ENCODE measurements at regions not wholly inside any gene's neighbourhood (a gene's known extent, or its start where the extent isn't known, plus 50 kb on each side); places are given as distances from the start of the nearest gene placed in this dataset.

GRCh38 chr2:83725735-83726134, 733.3 kb downstream of the SUCLG1 start:
- Mint-ChIP-seq H3K36me3 (no peaks in the 10 kb centered on the region), H3K9me3 (peaks cover 1 to 4% (median 2%) of the 10 kb centered on the region in 3 donors), H3K4me1 (no peaks in the 10 kb centered on the region), H3K4me3 (no peak overlapping the region), H3K27me3 (no peaks in the 10 kb centered on the region), H3K27ac (no peak overlapping the region)

- no peak overlapping the region for H3K27ac Mint-ChIP-seq
- H3K4me1 Mint-ChIP-seq = no peaks in the 10 kb centered on the region
- no peak overlapping the region for H3K4me3 Mint-ChIP-seq
- no peaks in the 10 kb centered on the region for H3K36me3 Mint-ChIP-seq
- H3K9me3 Mint-ChIP-seq = peaks cover 1 to 16% (median 1%) of the 10 kb centered on the region in 3 donors
- H3K27me3 Mint-ChIP-seq = no peaks in the 10 kb centered on the region
Measured at GRCh38 chr2:83705146-83705545, 753.9 kb downstream of the SUCLG1 start.

- no peak overlapping the region for H3K4me3 Mint-ChIP-seq
- no peak overlapping the region for H3K27ac Mint-ChIP-seq
- no peaks in the 10 kb centered on the region for H3K4me1 Mint-ChIP-seq
- H3K9me3 Mint-ChIP-seq = peaks cover 1 to 19% (median 1%) of the 10 kb centered on the region in 3 donors
- no peaks in the 10 kb centered on the region for H3K36me3 Mint-ChIP-seq
- H3K27me3 Mint-ChIP-seq = no peaks in the 10 kb centered on the region
Measured at GRCh38 chr2:83703598-83703997, 755.5 kb downstream of the SUCLG1 start.

- H3K27ac Mint-ChIP-seq = no peak overlapping the region
- H3K4me1 Mint-ChIP-seq = no peaks in the 10 kb centered on the region
- H3K36me3 Mint-ChIP-seq = no peaks in the 10 kb centered on the region
- H3K4me3 Mint-ChIP-seq = no peak overlapping the region
- H3K27me3 Mint-ChIP-seq = no peaks in the 10 kb centered on the region
- peaks cover 2 to 20% (median 8%) of the 10 kb centered on the region in 3 donors for H3K9me3 Mint-ChIP-seq
Measured at GRCh38 chr2:83696838-83697237, 762.2 kb downstream of the SUCLG1 start.

GRCh38 chr2:83695530-83695929, 763.5 kb downstream of the SUCLG1 start:
- Mint-ChIP-seq H3K4me3 (no peak overlapping the region), H3K36me3 (no peaks in the 10 kb centered on the region), H3K9me3 (peaks cover 2 to 14% (median 8%) of the 10 kb centered on the region in 3 donors), H3K27ac (no peak overlapping the region), H3K27me3 (no peaks in the 10 kb centered on the region), H3K4me1 (no peaks in the 10 kb centered on the region)

- Mint-ChIP-seq H3K4me1 (no peaks in the 10 kb centered on the region), H3K4me3 (no peak overlapping the region), H3K27me3 (no peaks in the 10 kb centered on the region), H3K36me3 (no peaks in the 10 kb centered on the region), H3K9me3 (peaks cover 2 to 12% (median 8%) of the 10 kb centered on the region in 3 donors), H3K27ac (no peak overlapping the region)
Measured at GRCh38 chr2:83695037-83695436, 764.0 kb downstream of the SUCLG1 start.

GRCh38 chr2:83689402-83689801, 769.7 kb downstream of the SUCLG1 start:
- H3K4me3 Mint-ChIP-seq = no peak overlapping the region
- H3K27me3 Mint-ChIP-seq = no peaks in the 10 kb centered on the region
- no peak overlapping the region for H3K27ac Mint-ChIP-seq
- no peaks in the 10 kb centered on the region for H3K4me1 Mint-ChIP-seq
- peaks cover 2 to 6% (median 2%) of the 10 kb centered on the region in 3 donors for H3K9me3 Mint-ChIP-seq
- H3K36me3 Mint-ChIP-seq = peaks cover 2% of the 10 kb centered on the region

GRCh38 chr2:83686863-83687262, 772.2 kb downstream of the SUCLG1 start:
- Mint-ChIP-seq H3K9me3 (peaks cover 0 to 5% (median 2%) of the 10 kb centered on the region in 3 donors), H3K27ac (no peak overlapping the region), H3K4me1 (no peaks in the 10 kb centered on the region), H3K4me3 (no peak overlapping the region), H3K27me3 (no peaks in the 10 kb centered on the region), H3K36me3 (peaks cover 2% of the 10 kb centered on the region)

- H3K36me3 Mint-ChIP-seq = no peaks in the 10 kb centered on the region
- no peak overlapping the region for H3K4me3 Mint-ChIP-seq
- no peak overlapping the region for H3K27ac Mint-ChIP-seq
- H3K27me3 Mint-ChIP-seq = no peaks in the 10 kb centered on the region
- peaks cover 8 to 34% (median 14%) of the 10 kb centered on the region in 3 donors for H3K9me3 Mint-ChIP-seq
- no peaks in the 10 kb centered on the region for H3K4me1 Mint-ChIP-seq
Measured at GRCh38 chr2:83674050-83674449, 785.0 kb downstream of the SUCLG1 start.

GRCh38 chr2:83665894-83666293, 793.2 kb downstream of the SUCLG1 start:
- no peaks in the 10 kb centered on the region for H3K4me1 Mint-ChIP-seq
- no peak overlapping the region for H3K4me3 Mint-ChIP-seq
- H3K9me3 Mint-ChIP-seq = peaks cover under 1 to 11% (median 2%) of the 10 kb centered on the region in 3 donors
- H3K27ac Mint-ChIP-seq = no peak overlapping the region
- no peaks in the 10 kb centered on the region for H3K27me3 Mint-ChIP-seq
- no peaks in the 10 kb centered on the region for H3K36me3 Mint-ChIP-seq

- H3K27me3 Mint-ChIP-seq = no peaks in the 10 kb centered on the region
- H3K4me1 Mint-ChIP-seq = no peaks in the 10 kb centered on the region
- no peaks in the 10 kb centered on the region for H3K36me3 Mint-ChIP-seq
- H3K4me3 Mint-ChIP-seq = no peak overlapping the region
- peaks cover 2 to 5% (median 4%) of the 10 kb centered on the region in 3 donors for H3K9me3 Mint-ChIP-seq
- H3K27ac Mint-ChIP-seq = no peak overlapping the region
Measured at GRCh38 chr2:83665154-83665553, 793.9 kb downstream of the SUCLG1 start.

- Mint-ChIP-seq H3K27me3 (no peaks in the 10 kb centered on the region), H3K4me3 (no peak overlapping the region), H3K27ac (no peak overlapping the region)
Measured at GRCh38 chr2:83661711-83662110, 797.4 kb downstream of the SUCLG1 start.

GRCh38 chr2:83654091-83654611, 804.9 kb downstream of the SUCLG1 start:
- H3K4me3 Mint-ChIP-seq = no peak overlapping the region
- H3K4me1 Mint-ChIP-seq = no peaks in the 10 kb centered on the region
- H3K36me3 Mint-ChIP-seq = no peaks in the 10 kb centered on the region
- H3K27ac Mint-ChIP-seq = no peak overlapping the region
- H3K9me3 Mint-ChIP-seq = no peaks in the 10 kb centered on the region
- H3K27me3 Mint-ChIP-seq = no peaks in the 10 kb centered on the region

More at GRCh38 chr2:83661711-83662110, 797.4 kb downstream of the SUCLG1 start:
- H3K9me3 Mint-ChIP-seq = peaks cover 2 to 5% (median 3%) of the 10 kb centered on the region in 3 donors
- no peaks in the 10 kb centered on the region for H3K4me1 Mint-ChIP-seq
- H3K36me3 Mint-ChIP-seq = no peaks in the 10 kb centered on the region

- Mint-ChIP-seq H3K9me3 (peaks cover 0 to 3% (median 3%) of the 10 kb centered on the region in 3 donors), H3K4me3 (no peak overlapping the region), H3K36me3 (no peaks in the 10 kb centered on the region), H3K27ac (no peak overlapping the region), H3K27me3 (no peaks in the 10 kb centered on the region), H3K4me1 (no peaks in the 10 kb centered on the region)
Measured at GRCh38 chr2:83650898-83651297, 808.2 kb downstream of the SUCLG1 start.

GRCh38 chr2:83650161-83650560, 808.9 kb downstream of the SUCLG1 start:
- Mint-ChIP-seq H3K36me3 (no peaks in the 10 kb centered on the region), H3K4me3 (no peak overlapping the region), H3K27me3 (no peaks in the 10 kb centered on the region), H3K4me1 (no peaks in the 10 kb centered on the region), H3K9me3 (peaks cover 0 to 3% (median 3%) of the 10 kb centered on the region in 3 donors), H3K27ac (no peak overlapping the region)

GRCh38 chr2:83640506-83640905, 818.6 kb downstream of the SUCLG1 start:
- Mint-ChIP-seq H3K27me3 (no peaks in the 10 kb centered on the region), H3K27ac (no peak overlapping the region), H3K4me3 (no peak overlapping the region), H3K4me1 (no peaks in the 10 kb centered on the region), H3K9me3 (peaks cover 2 to 13% (median 6%) of the 10 kb centered on the region in 3 donors), H3K36me3 (peaks cover 1% of the 10 kb centered on the region)
